ENCODE measurements at regions not wholly inside any gene's neighbourhood (a gene's known extent, or its start where the extent isn't known, plus 50 kb on each side); places are given as distances from the start of the nearest gene placed in this dataset.
"Not testable (repeated sequence)": the region's sequence is repeated elsewhere in the genome, so short reads cannot be mapped to it uniquely, and the experiment has no call there.

DNA sequence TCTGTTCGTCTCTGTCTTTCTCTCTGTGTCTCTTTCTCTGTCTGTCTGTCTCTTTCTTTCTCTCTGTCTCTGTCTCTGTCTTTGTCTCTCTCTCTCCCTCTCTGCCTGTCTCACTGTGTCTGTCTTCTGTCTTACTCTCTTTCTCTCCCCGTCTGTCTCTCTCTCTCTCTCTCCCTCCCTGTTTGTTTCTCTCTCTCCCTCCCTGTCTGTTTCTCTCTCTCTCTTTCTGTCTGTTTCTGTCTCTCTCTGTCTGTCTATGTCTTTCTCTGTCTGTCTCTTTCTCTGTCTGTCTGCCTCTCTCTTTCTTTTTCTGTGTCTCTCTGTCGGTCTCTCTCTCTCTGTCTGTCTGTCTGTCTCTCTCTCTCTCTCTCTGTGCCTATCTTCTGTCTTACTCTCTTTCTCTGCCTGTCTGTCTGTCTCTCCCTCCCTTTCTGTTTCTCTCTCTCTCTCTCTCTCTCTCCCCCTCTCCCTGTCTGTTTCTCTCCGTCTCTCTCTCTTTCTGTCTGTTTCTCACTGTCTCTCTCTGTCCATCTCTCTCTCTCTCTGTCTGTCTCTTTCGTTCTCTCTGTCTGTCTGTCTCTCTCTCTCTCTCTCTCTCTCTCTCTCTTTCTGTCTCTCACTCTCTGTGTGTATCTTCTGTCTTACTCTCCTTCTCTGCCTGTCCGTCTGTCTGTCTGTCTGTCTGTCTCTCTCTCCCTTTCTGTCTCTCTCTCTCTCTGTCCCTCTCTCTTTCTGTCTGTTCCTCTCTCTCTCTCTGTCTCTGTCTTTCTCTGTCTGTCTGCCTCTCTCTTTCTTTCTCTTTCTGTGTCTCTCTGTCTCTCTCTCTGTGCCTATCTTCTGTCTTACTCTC, 2065.9 kb upstream of the TPTE start:
- DNase-seq (ENCODE audit: low read depth in 3 of 3) = not testable (repeated sequence)

DNA sequence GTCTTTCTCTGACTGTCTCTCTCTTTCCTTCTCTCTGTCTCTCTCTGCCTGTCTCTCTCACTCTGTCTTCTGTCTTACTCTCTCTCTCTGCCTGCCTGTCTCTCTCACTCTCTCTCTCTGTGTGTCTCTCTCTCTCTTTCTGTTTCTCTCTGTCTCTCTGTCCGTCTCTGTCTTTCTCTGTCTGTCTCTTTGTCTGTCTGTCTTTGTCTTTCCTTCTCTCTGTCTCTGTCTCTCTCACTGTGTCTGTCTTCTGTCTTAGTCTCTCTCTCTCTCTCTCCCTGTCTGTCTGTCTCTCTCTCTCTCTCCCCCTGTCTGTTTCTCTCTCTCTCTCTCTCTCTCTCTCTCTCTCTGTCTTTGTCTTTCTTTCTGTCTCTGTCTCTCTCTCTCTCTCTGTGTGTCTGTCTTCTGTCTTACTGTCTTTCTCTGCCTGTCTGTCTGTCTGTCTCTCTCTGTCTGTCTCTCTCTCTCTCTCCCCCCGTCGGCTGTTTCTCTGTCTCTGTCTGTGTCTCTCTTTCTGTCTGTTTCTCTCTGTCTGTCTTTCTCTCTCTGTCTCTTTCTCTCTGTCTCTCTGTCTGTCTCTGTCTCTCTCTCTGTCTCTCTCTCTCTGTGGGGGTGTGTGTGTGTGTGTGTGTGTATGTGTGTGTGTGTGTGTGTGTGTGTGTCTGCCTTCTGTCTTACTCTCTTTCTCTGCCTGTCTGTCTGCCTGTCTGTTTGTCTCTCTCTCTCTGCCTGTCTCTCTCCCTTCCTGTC, 2056.8 kb upstream of the TPTE start:
- not testable (repeated sequence) for DNase-seq (ENCODE audit: low read depth in 3 of 3)

- DNase-seq (ENCODE audit: low read depth in 3 of 3) = not testable (repeated sequence)
Observed at GRCh38 chr21:8466642-8467041, 2054.7 kb upstream of the TPTE start.
